ENCODE measurements at regions not wholly inside any gene's neighbourhood (a gene's known extent, or its start where the extent isn't known, plus 50 kb on each side); places are given as distances from the start of the nearest gene placed in this dataset.

DNA sequence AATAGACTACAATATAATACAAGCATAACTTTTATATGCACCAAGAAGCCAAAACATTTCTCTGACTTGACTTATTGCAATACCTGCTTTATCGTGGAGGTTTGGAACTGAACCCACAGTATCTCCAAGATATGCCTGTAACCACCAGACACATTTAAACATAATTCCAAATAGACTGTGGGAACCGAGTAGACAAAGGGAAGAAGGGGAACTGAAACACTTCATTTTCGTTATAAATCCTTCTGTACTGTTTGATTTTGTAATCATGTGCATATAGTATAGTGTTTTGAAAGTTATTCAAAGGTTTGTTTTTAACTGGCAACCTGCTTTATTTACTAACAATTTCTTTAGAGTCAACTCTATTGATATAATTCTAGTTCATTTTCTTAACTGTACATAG lies 154.9 kb upstream of the BEND6 start (continued):
- TF ChIP-seq, protein P1, sequence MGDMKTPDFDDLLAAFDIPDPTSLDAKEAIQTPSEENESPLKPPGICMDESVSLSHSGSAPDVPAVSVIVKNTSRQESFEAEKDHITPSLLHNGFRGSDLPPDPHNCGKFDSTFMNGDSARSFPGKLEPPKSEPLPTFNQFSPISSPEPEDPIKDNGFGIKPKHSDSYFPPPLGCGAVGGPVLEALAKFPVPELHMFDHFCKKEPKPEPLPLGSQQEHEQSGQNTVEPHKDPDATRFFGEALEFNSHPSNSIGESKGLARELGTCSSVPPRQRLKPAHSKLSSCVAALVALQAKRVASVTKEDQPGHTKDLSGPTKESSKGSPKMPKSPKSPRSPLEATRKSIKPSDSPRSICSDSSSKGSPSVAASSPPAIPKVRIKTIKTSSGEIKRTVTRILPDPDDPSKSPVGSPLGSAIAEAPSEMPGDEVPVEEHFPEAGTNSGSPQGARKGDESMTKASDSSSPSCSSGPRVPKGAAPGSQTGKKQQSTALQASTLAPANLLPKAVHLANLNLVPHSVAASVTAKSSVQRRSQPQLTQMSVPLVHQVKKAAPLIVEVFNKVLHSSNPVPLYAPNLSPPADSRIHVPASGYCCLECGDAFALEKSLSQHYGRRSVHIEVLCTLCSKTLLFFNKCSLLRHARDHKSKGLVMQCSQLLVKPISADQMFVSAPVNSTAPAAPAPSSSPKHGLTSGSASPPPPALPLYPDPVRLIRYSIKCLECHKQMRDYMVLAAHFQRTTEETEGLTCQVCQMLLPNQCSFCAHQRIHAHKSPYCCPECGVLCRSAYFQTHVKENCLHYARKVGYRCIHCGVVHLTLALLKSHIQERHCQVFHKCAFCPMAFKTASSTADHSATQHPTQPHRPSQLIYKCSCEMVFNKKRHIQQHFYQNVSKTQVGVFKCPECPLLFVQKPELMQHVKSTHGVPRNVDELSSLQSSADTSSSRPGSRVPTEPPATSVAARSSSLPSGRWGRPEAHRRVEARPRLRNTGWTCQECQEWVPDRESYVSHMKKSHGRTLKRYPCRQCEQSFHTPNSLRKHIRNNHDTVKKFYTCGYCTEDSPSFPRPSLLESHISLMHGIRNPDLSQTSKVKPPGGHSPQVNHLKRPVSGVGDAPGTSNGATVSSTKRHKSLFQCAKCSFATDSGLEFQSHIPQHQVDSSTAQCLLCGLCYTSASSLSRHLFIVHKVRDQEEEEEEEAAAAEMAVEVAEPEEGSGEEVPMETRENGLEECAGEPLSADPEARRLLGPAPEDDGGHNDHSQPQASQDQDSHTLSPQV (IDR thresholded peaks at IDR 0.05): no peak
- TF ChIP-seq, protein P2, sequence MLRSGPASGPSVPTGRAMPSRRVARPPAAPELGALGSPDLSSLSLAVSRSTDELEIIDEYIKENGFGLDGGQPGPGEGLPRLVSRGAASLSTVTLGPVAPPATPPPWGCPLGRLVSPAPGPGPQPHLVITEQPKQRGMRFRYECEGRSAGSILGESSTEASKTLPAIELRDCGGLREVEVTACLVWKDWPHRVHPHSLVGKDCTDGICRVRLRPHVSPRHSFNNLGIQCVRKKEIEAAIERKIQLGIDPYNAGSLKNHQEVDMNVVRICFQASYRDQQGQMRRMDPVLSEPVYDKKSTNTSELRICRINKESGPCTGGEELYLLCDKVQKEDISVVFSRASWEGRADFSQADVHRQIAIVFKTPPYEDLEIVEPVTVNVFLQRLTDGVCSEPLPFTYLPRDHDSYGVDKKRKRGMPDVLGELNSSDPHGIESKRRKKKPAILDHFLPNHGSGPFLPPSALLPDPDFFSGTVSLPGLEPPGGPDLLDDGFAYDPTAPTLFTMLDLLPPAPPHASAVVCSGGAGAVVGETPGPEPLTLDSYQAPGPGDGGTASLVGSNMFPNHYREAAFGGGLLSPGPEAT (IDR thresholded peaks at IDR 0.05; ENCODE audit: low read depth): peak; percentile 21; the same call in 1 of the 2 replicates

DNA sequence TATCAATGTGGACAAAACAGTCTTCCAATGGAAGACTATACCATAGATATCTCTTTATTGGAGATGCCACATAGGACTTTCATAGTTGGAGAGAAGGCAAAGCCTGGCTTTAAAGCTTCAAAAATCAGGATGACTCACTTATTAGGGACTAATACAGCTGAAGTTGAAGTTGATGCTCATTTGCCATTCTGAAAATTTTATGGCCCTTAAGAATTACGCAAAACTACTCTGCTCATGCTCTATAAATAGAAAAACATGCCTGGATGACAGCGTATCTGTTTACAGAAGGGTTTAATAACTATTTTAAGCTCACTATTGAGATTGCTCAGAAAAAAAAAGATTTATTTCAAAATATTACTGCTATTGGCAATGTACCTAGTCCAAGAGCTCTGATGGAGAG lies 155.5 kb upstream of the DST start:
- RAD21 ChIA-PET (ENCODE audit: unreplicated experiment): interaction anchor here (0.8 to 2.6 kb wide), 6 partner anchors 11 to 54 kb away, joined by 3 to 9 read pairs (median 4); no protein-coding TSS in a partner anchor
- CTCF ChIA-PET: interaction anchor here (0.7 to 3.6 kb wide), 7 partner anchors 9 to 106 kb away, joined by 3 to 18 read pairs (median 3); no protein-coding TSS in a partner anchor
- 22% methylated on average over 2 of the region's 2 CpGs for WGBS (ENCODE audit: insufficient coverage, insufficient replicate concordance, low lambda C conversion rate, missing lambda C conversion rate)
- in situ Hi-C loops (cut with MboI): no loop called here
- Histone ChIP-seq H3K4me3 (no peak overlapping the region), H3K9me3 (replicated peaks; ENCODE audit: control insufficient read depth, insufficient read depth, low read length) (no peaks in the 10 kb centered on the region; the same call in 2 of the 3 replicates), H2AFZ (ENCODE audit: control insufficient read depth, low read depth, low read length) (no peak overlapping the region), H3K9ac (ENCODE audit: control insufficient read depth, insufficient read depth, low read length) (no peak overlapping the region), H3K4me1 (ENCODE audit: control insufficient read depth, insufficient read depth, low read length) (peaks cover 35% of the 10 kb centered on the region), H3K36me3 (ENCODE audit: control insufficient read depth in 2 of 2, insufficient read depth in 2 of 2, low read length in 1 of 2) (no peaks in the 10 kb centered on the region), H3K27ac (ENCODE audit: control insufficient read depth, insufficient read depth) (no peak overlapping the region), H4K20me1 (ENCODE audit: control insufficient read depth, insufficient read depth) (no peaks in the 10 kb centered on the region), H3K79me2 (ENCODE audit: control insufficient read depth, insufficient read depth, low read length) (peaks cover 68% of the 10 kb centered on the region), H3K4me2 (ENCODE audit: control insufficient read depth, insufficient read depth) (no peak overlapping the region), H3K27me3 (replicated peaks in 1 of 2; ENCODE audit: control insufficient read depth in 2 of 2, insufficient read depth in 2 of 2, low read length in 1 of 2) (no peaks in the 10 kb centered on the region)
- BruUV-seq (replicated peaks): no TSS peak
- FAIRE-seq (no peak), ATAC-seq (no peak), DNase-seq (ENCODE audit: low read depth, low spot score) (no peak)
- intact Hi-C loops (cut with micrococcal nuclease; ENCODE audit: unreplicated experiment): loop anchor here (5.0 kb wide), 1 partner anchor 44 kb away; no protein-coding TSS in a partner anchor
- SMC1A ChIA-PET (ENCODE audit: uncharacterized antibody, unreplicated experiment): interaction anchor here (0.9 to 3.6 kb wide), 13 partner anchors 9 to 54 kb away, joined by 3 to 16 read pairs (median 5); no protein-coding TSS in a partner anchor
- POLR2A ChIA-PET: interaction anchor here (0.6 to 2.2 kb wide), 9 partner anchors 9 to 257 kb away, joined by 3 to 9 read pairs (median 4); no protein-coding TSS in a partner anchor
- TF ChIP-seq, protein P3, sequence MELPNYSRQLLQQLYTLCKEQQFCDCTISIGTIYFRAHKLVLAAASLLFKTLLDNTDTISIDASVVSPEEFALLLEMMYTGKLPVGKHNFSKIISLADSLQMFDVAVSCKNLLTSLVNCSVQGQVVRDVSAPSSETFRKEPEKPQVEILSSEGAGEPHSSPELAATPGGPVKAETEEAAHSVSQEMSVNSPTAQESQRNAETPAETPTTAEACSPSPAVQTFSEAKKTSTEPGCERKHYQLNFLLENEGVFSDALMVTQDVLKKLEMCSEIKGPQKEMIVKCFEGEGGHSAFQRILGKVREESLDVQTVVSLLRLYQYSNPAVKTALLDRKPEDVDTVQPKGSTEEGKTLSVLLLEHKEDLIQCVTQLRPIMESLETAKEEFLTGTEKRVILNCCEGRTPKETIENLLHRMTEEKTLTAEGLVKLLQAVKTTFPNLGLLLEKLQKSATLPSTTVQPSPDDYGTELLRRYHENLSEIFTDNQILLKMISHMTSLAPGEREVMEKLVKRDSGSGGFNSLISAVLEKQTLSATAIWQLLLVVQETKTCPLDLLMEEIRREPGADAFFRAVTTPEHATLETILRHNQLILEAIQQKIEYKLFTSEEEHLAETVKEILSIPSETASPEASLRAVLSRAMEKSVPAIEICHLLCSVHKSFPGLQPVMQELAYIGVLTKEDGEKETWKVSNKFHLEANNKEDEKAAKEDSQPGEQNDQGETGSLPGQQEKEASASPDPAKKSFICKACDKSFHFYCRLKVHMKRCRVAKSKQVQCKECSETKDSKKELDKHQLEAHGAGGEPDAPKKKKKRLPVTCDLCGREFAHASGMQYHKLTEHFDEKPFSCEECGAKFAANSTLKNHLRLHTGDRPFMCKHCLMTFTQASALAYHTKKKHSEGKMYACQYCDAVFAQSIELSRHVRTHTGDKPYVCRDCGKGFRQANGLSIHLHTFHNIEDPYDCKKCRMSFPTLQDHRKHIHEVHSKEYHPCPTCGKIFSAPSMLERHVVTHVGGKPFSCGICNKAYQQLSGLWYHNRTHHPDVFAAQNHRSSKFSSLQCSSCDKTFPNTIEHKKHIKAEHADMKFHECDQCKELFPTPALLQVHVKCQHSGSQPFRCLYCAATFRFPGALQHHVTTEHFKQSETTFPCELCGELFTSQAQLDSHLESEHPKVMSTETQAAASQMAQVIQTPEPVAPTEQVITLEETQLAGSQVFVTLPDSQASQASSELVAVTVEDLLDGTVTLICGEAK (IDR thresholded peaks at IDR 0.05; ENCODE audit: borderline replicate concordance): no peak
- TF ChIP-seq SMAD1 (IDR thresholded peaks at IDR 0.05; ENCODE audit: low read depth, partially characterized antibody) (no peak), CREB1 (IDR thresholded peaks at IDR 0.05; ENCODE audit: low read depth) (no peak), ZNF207 (IDR thresholded peaks at IDR 0.05; ENCODE audit: borderline replicate concordance) (no peak), POLR2A (IDR thresholded peaks at IDR 0.05; ENCODE audit: low read depth, low read length) (no peak), DPF2 (IDR thresholded peaks at IDR 0.05) (no peak)
- TF ChIP-seq, protein P4, sequence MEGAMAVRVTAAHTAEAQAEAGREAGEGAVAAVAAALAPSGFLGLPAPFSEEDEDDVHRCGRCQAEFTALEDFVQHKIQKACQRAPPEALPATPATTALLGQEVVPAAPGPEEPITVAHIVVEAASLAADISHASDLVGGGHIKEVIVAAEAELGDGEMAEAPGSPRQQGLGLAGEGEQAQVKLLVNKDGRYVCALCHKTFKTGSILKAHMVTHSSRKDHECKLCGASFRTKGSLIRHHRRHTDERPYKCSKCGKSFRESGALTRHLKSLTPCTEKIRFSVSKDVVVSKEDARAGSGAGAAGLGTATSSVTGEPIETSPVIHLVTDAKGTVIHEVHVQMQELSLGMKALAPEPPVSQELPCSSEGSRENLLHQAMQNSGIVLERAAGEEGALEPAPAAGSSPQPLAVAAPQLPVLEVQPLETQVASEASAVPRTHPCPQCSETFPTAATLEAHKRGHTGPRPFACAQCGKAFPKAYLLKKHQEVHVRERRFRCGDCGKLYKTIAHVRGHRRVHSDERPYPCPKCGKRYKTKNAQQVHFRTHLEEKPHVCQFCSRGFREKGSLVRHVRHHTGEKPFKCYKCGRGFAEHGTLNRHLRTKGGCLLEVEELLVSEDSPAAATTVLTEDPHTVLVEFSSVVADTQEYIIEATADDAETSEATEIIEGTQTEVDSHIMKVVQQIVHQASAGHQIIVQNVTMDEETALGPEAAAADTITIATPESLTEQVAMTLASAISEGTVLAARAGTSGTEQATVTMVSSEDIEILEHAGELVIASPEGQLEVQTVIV (IDR thresholded peaks at IDR 0.05; ENCODE audit: borderline replicate concordance, partially characterized antibody): no peak
